HUES64 (cell line): ENCODE measurements at regions not wholly inside any gene's neighbourhood (a gene's known extent, or its start where the extent isn't known, plus 50 kb on each side); places are given as distances from the start of the nearest gene placed in this dataset.

Experiments used
- H3K27ac ChIP-seq: 2 replicates; pipeline ENCODE4 v1.7.0; 2013; ENCODE audit warnings: low read depth, low read length, inconsistent platforms
- H3K27me3 ChIP-seq: 2 replicates; pipeline ENCODE4 v1.6.1; 2013; ENCODE audit warnings: mild to moderate bottlenecking, low read length; ENCODE audit not compliant: insufficient read depth
- H3K36me3 ChIP-seq: 2 replicates; pipeline ENCODE4 v1.6.1; 2013; ENCODE audit warnings: mild to moderate bottlenecking, low read length; ENCODE audit not compliant: insufficient read depth
- H3K4me1 ChIP-seq: 2 replicates; pipeline ENCODE4 v1.6.1; 2013; ENCODE audit warnings: mild to moderate bottlenecking, low read length, moderate library complexity; ENCODE audit not compliant: insufficient read depth
- H3K4me3 ChIP-seq: 2 replicates; pipeline ENCODE4 v1.5.1; 2013; ENCODE audit warnings: mild to moderate bottlenecking, low read length, moderate library complexity
- H3K9ac ChIP-seq: 2 replicates; pipeline ENCODE4 v1.6.1; 2013; ENCODE audit warnings: mild to moderate bottlenecking, low read depth, low read length
- H3K9me3 ChIP-seq: 2 replicates; pipeline ENCODE4 v1.6.1; 2013; ENCODE audit warnings: low read depth, low read length; ENCODE audit not compliant: insufficient read depth
- WGBS: fragments of 150-250, 120-280 bp; methylation state at CpG from one replicate; pipeline ENCODE4 v1.1.7; 2013; ENCODE audit warnings: missing lambda C conversion rate; 5-methylcytosine and 5-hydroxymethylcytosine counted together

GRCh38 chr22:47397673-47398072, 635.2 kb downstream of the TBC1D22A start:
- peaks cover 93% of the 10 kb centered on the region for H3K9me3 ChIP-seq
- no peaks in the 10 kb centered on the region for H3K4me1 ChIP-seq
- 76% methylated on average over 9 of the region's 9 CpGs for WGBS
- H3K4me3 ChIP-seq, result no peak overlapping the region
- H3K36me3 ChIP-seq, result no peaks in the 10 kb centered on the region
- H3K27me3 ChIP-seq, result no peaks in the 10 kb centered on the region
- no peak overlapping the region for H3K27ac ChIP-seq
- H3K9ac ChIP-seq, result no peak overlapping the region

- Histone ChIP-seq H3K9me3 (peaks cover 92% of the 10 kb centered on the region), H3K4me3 (no peak overlapping the region), H3K36me3 (no peaks in the 10 kb centered on the region), H3K27me3 (no peaks in the 10 kb centered on the region), H3K27ac (no peak overlapping the region), H3K9ac (no peak overlapping the region), H3K4me1 (no peaks in the 10 kb centered on the region)
- 87% methylated on average over 12 of the region's 12 CpGs for WGBS
Measured at GRCh38 chr22:47396515-47396914, 634.1 kb downstream of the TBC1D22A start.

GRCh38 chr22:47396105-47396504, 633.7 kb downstream of the TBC1D22A start:
- Histone ChIP-seq H3K9ac (no peak overlapping the region), H3K27me3 (no peaks in the 10 kb centered on the region), H3K4me3 (no peak overlapping the region), H3K36me3 (no peaks in the 10 kb centered on the region), H3K27ac (no peak overlapping the region), H3K4me1 (no peaks in the 10 kb centered on the region), H3K9me3 (peaks cover 92% of the 10 kb centered on the region)
- 84% methylated on average over 12 of the region's 12 CpGs for WGBS

- Histone ChIP-seq H3K36me3 (no peaks in the 10 kb centered on the region), H3K4me1 (no peaks in the 10 kb centered on the region), H3K4me3 (no peak overlapping the region), H3K9ac (no peak overlapping the region), H3K27ac (no peak overlapping the region), H3K9me3 (peaks cover 92% of the 10 kb centered on the region), H3K27me3 (no peaks in the 10 kb centered on the region)
- WGBS, result 81% methylated on average over 8 of the region's 8 CpGs
Measured at GRCh38 chr22:47395481-47395880, 633.0 kb downstream of the TBC1D22A start.

GRCh38 chr22:47394504-47395440, 632.3 kb downstream of the TBC1D22A start:
- Histone ChIP-seq H3K27me3 (no peaks in the 10 kb centered on the region), H3K9ac (no peak overlapping the region), H3K36me3 (no peaks in the 10 kb centered on the region), H3K4me1 (no peaks in the 10 kb centered on the region), H3K9me3 (peaks cover 94% of the 10 kb centered on the region), H3K27ac (no peak overlapping the region), H3K4me3 (no peak overlapping the region)
- WGBS, result 73% methylated on average over 12 of the region's 12 CpGs

GRCh38 chr22:47393191-47393590, 630.7 kb downstream of the TBC1D22A start:
- Histone ChIP-seq H3K9ac (no peak overlapping the region), H3K4me3 (no peak overlapping the region), H3K27ac (no peak overlapping the region), H3K36me3 (no peaks in the 10 kb centered on the region), H3K9me3 (peaks cover 97% of the 10 kb centered on the region), H3K4me1 (no peaks in the 10 kb centered on the region), H3K27me3 (no peaks in the 10 kb centered on the region)
- 88% methylated on average over 9 of the region's 9 CpGs for WGBS

- Histone ChIP-seq H3K4me3 (no peak overlapping the region), H3K9me3 (peaks cover 99% of the 10 kb centered on the region), H3K36me3 (no peaks in the 10 kb centered on the region), H3K9ac (no peak overlapping the region), H3K27ac (no peak overlapping the region), H3K4me1 (no peaks in the 10 kb centered on the region), H3K27me3 (no peaks in the 10 kb centered on the region)
- WGBS, result 86% methylated on average over 8 of the region's 8 CpGs
Measured at GRCh38 chr22:47392729-47393128, 630.3 kb downstream of the TBC1D22A start.

GRCh38 chr22:47392054-47392347, 629.6 kb downstream of the TBC1D22A start:
- Histone ChIP-seq H3K9ac (no peak overlapping the region), H3K27ac (no peak overlapping the region), H3K27me3 (no peaks in the 10 kb centered on the region), H3K9me3 (peaks cover 99% of the 10 kb centered on the region), H3K4me3 (no peak overlapping the region), H3K36me3 (no peaks in the 10 kb centered on the region), H3K4me1 (no peaks in the 10 kb centered on the region)
- WGBS, result 86% methylated on average over 11 of the region's 11 CpGs

- Histone ChIP-seq H3K36me3 (no peaks in the 10 kb centered on the region), H3K27me3 (no peaks in the 10 kb centered on the region), H3K4me1 (no peaks in the 10 kb centered on the region), H3K4me3 (no peak overlapping the region), H3K9ac (no peak overlapping the region), H3K9me3 (peaks cover 99% of the 10 kb centered on the region), H3K27ac (no peak overlapping the region)
- WGBS, result 87% methylated on average over 23 of the region's 23 CpGs
Measured at GRCh38 chr22:47391169-47392053, 629.0 kb downstream of the TBC1D22A start.

GRCh38 chr22:47390026-47390970, 627.8 kb downstream of the TBC1D22A start:
- no peak overlapping the region for H3K27ac ChIP-seq
- no peaks in the 10 kb centered on the region for H3K27me3 ChIP-seq
- WGBS, result 86% methylated on average over 44 of the region's 44 CpGs
- H3K9me3 ChIP-seq, result peaks cover 97% of the 10 kb centered on the region
- H3K4me3 ChIP-seq, result no peak overlapping the region
- no peak overlapping the region for H3K9ac ChIP-seq
- H3K4me1 ChIP-seq, result no peaks in the 10 kb centered on the region
- H3K36me3 ChIP-seq, result no peaks in the 10 kb centered on the region
